Endothelial cell (in vitro differentiated cells): ENCODE measurements at regions not wholly inside any gene's neighbourhood (a gene's known extent, or its start where the extent isn't known, plus 50 kb on each side); places are given as distances from the start of the nearest gene placed in this dataset.

Source experiments
- DNase-seq: peaks from one replicate; pipeline ENCODE4 v3.0.0; 2021; ENCODE audit warnings: low spot score
- H3K27ac Mint-ChIP-seq: one replicate; pipeline ENCODE4 v1.8.0; 2021; ENCODE audit warnings: mixed read lengths, inconsistent platforms; ENCODE audit not compliant: unreplicated experiment
- H3K27me3 Mint-ChIP-seq: one replicate; pipeline ENCODE4 v1.8.0; 2021; ENCODE audit warnings: mild to moderate bottlenecking, moderate library complexity, mixed read lengths, inconsistent platforms; ENCODE audit not compliant: unreplicated experiment
- H3K36me3 Mint-ChIP-seq: one replicate; pipeline ENCODE4 v1.8.0; 2021; ENCODE audit warnings: mild to moderate bottlenecking, low read depth, mixed read lengths, inconsistent platforms; ENCODE audit not compliant: unreplicated experiment
- H3K4me1 Mint-ChIP-seq: one replicate; pipeline ENCODE4 v1.8.0; 2021; ENCODE audit warnings: mild to moderate bottlenecking, mixed read lengths, inconsistent platforms; ENCODE audit not compliant: unreplicated experiment
- H3K4me3 Mint-ChIP-seq: one replicate; pipeline ENCODE4 v1.8.0; 2021; ENCODE audit warnings: mild to moderate bottlenecking, mixed read lengths, inconsistent platforms; ENCODE audit not compliant: unreplicated experiment
- H3K9me3 Mint-ChIP-seq: one replicate; pipeline ENCODE4 v1.8.0; 2021; ENCODE audit warnings: mixed read lengths, inconsistent platforms; ENCODE audit not compliant: unreplicated experiment
- TF ChIP-seq, protein P1 (sequence below): fragments of 200-600 bp; sonication (generic); IDR thresholded peaks from one replicate; pipeline ENCODE4 v1.5.0; 2021; ENCODE audit warnings: antibody characterized with exemption; ENCODE audit not compliant: unreplicated experiment

DNA sequence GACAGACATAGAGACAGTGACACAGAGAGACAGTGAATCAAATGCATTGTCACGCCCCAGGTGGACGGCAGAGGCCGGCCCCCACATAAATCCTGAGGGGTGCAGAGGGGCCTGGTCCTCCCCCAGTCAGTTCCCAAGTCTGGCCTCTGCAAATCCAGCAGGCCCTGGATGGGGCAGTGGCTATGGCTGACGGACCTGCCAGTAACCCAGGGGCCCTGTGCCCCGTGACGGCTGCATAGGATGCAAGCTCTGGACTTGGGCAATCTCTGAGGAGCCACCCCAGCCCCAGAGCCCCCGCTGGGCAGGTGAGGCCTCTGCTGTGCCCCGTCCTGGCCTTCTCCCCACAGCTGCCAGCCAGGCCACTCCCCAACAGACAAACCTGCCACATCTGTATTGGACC lies 204.5 kb downstream of the BRD1 start:
- peak overlapping the region; percentile 72 for H3K27ac Mint-ChIP-seq
- peaks cover 3% of the 10 kb centered on the region for H3K4me1 Mint-ChIP-seq
- TF ChIP-seq, protein P1, sequence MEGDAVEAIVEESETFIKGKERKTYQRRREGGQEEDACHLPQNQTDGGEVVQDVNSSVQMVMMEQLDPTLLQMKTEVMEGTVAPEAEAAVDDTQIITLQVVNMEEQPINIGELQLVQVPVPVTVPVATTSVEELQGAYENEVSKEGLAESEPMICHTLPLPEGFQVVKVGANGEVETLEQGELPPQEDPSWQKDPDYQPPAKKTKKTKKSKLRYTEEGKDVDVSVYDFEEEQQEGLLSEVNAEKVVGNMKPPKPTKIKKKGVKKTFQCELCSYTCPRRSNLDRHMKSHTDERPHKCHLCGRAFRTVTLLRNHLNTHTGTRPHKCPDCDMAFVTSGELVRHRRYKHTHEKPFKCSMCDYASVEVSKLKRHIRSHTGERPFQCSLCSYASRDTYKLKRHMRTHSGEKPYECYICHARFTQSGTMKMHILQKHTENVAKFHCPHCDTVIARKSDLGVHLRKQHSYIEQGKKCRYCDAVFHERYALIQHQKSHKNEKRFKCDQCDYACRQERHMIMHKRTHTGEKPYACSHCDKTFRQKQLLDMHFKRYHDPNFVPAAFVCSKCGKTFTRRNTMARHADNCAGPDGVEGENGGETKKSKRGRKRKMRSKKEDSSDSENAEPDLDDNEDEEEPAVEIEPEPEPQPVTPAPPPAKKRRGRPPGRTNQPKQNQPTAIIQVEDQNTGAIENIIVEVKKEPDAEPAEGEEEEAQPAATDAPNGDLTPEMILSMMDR, result no peak
- no peaks in the 10 kb centered on the region for H3K9me3 Mint-ChIP-seq
- DNase-seq, result no peak
- H3K27me3 Mint-ChIP-seq, result peaks cover 6% of the 10 kb centered on the region
- H3K36me3 Mint-ChIP-seq, result peaks cover 6% of the 10 kb centered on the region
- no peak overlapping the region for H3K4me3 Mint-ChIP-seq

DNA sequence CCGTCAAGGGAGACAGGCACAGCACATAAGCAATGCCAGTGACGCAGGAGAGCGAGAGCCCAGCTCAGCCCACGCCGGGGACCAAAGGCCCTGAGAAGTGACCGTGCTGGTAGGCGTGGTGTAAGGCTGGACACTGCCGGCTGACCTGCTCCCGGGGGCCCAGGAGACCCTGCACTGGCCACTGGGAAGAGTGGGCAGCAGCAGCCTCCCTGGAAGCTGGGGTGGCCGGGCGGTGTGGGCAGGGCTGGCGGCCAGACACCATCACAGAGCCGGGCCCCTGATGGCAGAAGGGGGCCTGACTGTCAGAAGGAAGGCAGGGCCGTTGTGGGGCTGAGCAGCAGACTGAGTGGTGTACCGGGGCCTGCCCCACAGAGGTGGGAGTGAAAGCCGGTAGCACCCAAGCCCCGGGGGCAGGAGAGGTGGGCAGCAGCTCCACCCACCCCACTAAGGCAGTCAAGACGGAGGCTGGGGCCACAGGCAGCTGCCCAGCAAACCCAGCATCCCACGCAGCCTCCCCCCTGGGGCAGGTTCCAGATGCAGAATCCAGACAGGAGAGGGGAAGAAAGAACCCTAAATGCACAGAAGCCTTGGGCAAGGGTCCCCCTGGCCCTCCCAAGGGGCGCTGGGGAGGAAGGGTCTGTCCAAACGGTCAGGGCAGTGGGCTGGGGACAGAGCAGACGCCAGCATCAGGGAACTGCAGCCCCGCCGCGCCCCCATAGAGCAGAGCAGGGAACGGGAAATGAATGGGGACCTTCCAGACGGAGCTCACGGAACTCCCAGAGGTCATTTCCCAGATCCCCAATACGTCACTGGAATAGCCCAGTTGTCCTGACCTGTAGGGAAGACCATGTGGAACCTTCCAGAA lies 205.2 kb downstream of the BRD1 start:
- H3K36me3 Mint-ChIP-seq, result peaks cover 6% of the 10 kb centered on the region
- no peak for DNase-seq
- peaks cover 6% of the 10 kb centered on the region for H3K27me3 Mint-ChIP-seq
- H3K27ac Mint-ChIP-seq, result peak overlapping the region; percentile 72
- TF ChIP-seq, protein P1, result no peak
- H3K9me3 Mint-ChIP-seq, result no peaks in the 10 kb centered on the region
- H3K4me3 Mint-ChIP-seq, result no peak overlapping the region
- H3K4me1 Mint-ChIP-seq, result peaks cover 3% of the 10 kb centered on the region

DNA sequence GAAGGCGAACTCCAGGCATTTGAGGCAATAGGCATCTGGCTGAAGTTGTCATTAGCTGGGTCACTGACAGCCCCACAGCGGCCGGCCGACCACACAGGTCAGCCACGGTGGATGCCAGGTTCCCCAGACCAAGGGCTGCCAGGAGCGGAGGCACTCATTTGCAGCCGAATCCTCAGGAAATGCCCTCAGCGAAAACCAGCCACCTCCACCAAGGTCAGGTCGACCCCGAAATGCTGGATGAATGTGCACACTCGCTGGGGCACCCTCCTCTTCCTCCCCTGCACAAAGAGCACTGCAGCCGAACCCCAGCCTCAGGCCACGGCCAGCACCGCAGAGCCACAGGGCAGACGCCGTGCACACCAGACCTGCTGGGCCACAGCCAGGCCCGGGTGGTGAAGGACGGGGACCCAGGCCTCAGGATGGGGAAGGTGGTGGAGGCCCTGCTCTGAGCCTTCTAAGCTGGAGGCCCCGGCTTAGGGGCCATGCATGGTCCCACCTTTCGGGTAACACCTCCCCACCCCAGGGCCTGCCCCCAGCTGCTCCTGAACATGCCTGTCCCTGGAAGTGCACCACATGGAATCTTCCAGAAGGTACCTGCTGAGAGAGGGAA lies 206.0 kb downstream of the BRD1 start:
- Mint-ChIP-seq H3K4me3 (no peak overlapping the region), H3K27me3 (peaks cover 4% of the 10 kb centered on the region), H3K27ac (no peak overlapping the region), H3K36me3 (peaks cover 6% of the 10 kb centered on the region), H3K4me1 (peaks cover 3% of the 10 kb centered on the region), H3K9me3 (no peaks in the 10 kb centered on the region)
- TF ChIP-seq, protein P1, result no peak
- no peak for DNase-seq

DNA sequence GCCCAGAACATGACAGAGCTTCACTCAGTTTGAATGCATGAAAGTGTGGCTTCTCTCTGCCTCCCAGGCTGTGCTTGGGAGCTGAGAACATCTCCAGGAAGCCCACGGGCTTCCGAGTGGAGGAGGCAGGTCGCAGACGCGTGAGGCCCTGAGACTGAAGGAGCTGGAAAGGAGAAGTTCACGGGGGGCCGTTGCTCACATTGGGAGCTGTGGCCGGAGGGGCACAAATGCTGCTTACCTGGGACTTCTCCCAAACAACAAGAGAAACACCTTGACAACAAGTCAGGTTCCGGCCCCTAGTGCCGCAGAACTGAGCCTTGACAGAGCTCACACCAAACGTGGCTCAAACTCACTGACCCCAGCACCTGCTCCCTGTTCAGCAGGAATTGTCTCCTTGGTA lies 207.0 kb downstream of the BRD1 start:
- no peak overlapping the region for H3K4me3 Mint-ChIP-seq
- H3K4me1 Mint-ChIP-seq, result peaks cover 3% of the 10 kb centered on the region
- no peak overlapping the region for H3K27ac Mint-ChIP-seq
- H3K27me3 Mint-ChIP-seq, result peaks cover 4% of the 10 kb centered on the region
- TF ChIP-seq, protein P1, result no peak
- peaks cover 6% of the 10 kb centered on the region for H3K36me3 Mint-ChIP-seq
- no peak for DNase-seq
- no peaks in the 10 kb centered on the region for H3K9me3 Mint-ChIP-seq

DNA sequence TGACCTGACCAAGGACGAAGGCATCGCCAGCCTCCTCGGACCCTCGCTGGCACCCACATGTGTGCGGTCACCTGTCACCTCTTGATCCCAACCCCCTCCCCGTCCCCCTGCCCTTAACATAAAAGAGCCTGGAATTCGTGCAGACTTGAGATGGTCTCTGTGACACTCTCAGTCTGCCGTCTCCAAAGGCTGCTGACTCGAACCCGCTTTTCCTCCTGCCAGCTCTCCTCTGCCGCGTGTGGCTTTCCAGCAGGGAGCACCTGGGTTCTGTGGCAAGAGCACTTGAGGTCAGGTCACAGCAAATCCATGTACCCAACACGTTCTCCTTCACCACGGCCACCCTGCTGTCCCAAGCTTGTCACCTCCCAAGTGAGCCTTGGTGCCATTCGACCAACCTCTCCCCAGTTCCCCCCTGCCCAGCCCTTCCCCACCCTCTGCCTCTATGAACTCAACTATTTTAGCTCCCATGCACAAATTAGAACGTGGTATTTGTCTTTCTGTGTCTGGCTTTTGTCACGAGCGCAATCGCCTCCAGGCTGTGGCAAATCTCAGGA lies 207.6 kb downstream of the BRD1 start:
- Mint-ChIP-seq H3K4me3 (no peak overlapping the region), H3K27me3 (peaks cover 4% of the 10 kb centered on the region), H3K36me3 (peaks cover 6% of the 10 kb centered on the region), H3K4me1 (peaks cover 3% of the 10 kb centered on the region), H3K27ac (no peak overlapping the region), H3K9me3 (no peaks in the 10 kb centered on the region)
- TF ChIP-seq, protein P1, result no peak
- DNase-seq, result no peak
